GM19452 (cell line): ENCODE measurements at regions not wholly inside any gene's neighbourhood (a gene's known extent, or its start where the extent isn't known, plus 50 kb on each side); places are given as distances from the start of the nearest gene placed in this dataset.

Source experiments
- ATAC-seq: cut with Tn5 transposase; IDR thresholded peaks from one replicate; pipeline ENCODE4 v1.9.1; 2021; ENCODE audit not compliant: unreplicated experiment

- ATAC-seq, result no peak
Measured at GRCh38 chr2:45072862-45073237, 63.6 kb upstream of the SIX2 start.

GRCh38 chr2:45072064-45072861 is 63.0 kb upstream of the SIX2 start:
- no peak for ATAC-seq

- no peak for ATAC-seq
Measured at GRCh38 chr2:45070113-45070652, 60.9 kb upstream of the SIX2 start.

GRCh38 chr2:45069684-45070083 is 60.4 kb upstream of the SIX2 start:
- ATAC-seq, result no peak

GRCh38 chr2:45068571-45069140 is 59.4 kb upstream of the SIX2 start:
- ATAC-seq, result no peak

- ATAC-seq, result no peak
Measured at GRCh38 chr2:45067859-45068570, 58.8 kb upstream of the SIX2 start.
